ENCODE measurements at regions not wholly inside any gene's neighbourhood (a gene's known extent, or its start where the extent isn't known, plus 50 kb on each side); places are given as distances from the start of the nearest gene placed in this dataset.
"Not testable (repeated sequence)": the region's sequence is repeated elsewhere in the genome, so short reads cannot be mapped to it uniquely, and the experiment has no call there.

- Mint-ChIP-seq H3K27ac (ENCODE audit: unreplicated experiment) (no peak overlapping the region), H3K27me3 (ENCODE audit: low read depth) (no peaks in the 10 kb centered on the region), H3K4me3 (ENCODE audit: unreplicated experiment) (no peak overlapping the region), H3K4me1 (ENCODE audit: low read depth) (no peaks in the 10 kb centered on the region), H3K9me3 (ENCODE audit: low read depth) (no peaks in the 10 kb centered on the region), H3K36me3 (ENCODE audit: low read depth) (peaks cover 22% of the 10 kb centered on the region)
- DNase-seq (ENCODE audit: low spot score): no peak
- TF ChIP-seq CTCF (IDR thresholded peaks at IDR 0.05): no peak
These were observed 154.2 kb upstream of the KCTD7 start for GRCh38 chr7:66474441-66474840.

GRCh38 chr7:66476056-66476455 lies 152.6 kb upstream of the KCTD7 start:
- peaks cover 23% of the 10 kb centered on the region for H3K36me3 Mint-ChIP-seq (ENCODE audit: low read depth)
- H3K9me3 Mint-ChIP-seq (ENCODE audit: low read depth); DNase-seq (ENCODE audit: low spot score); H3K27me3 Mint-ChIP-seq (ENCODE audit: low read depth); H3K4me1 Mint-ChIP-seq (ENCODE audit: low read depth); H3K4me3 Mint-ChIP-seq (ENCODE audit: unreplicated experiment); H3K27ac Mint-ChIP-seq (ENCODE audit: unreplicated experiment): not testable (repeated sequence)

- H3K27ac Mint-ChIP-seq (ENCODE audit: unreplicated experiment); H3K4me3 Mint-ChIP-seq (ENCODE audit: unreplicated experiment); DNase-seq (ENCODE audit: low spot score); H3K27me3 Mint-ChIP-seq (ENCODE audit: low read depth); H3K4me1 Mint-ChIP-seq (ENCODE audit: low read depth); H3K9me3 Mint-ChIP-seq (ENCODE audit: low read depth): not testable (repeated sequence)
- H3K36me3 Mint-ChIP-seq (ENCODE audit: low read depth): peaks cover 23% of the 10 kb centered on the region
These were observed 150.8 kb upstream of the KCTD7 start for GRCh38 chr7:66477822-66478397.

GRCh38 chr7:66481229-66481628 lies 147.5 kb upstream of the KCTD7 start:
- H3K9me3 Mint-ChIP-seq (ENCODE audit: low read depth); H3K4me1 Mint-ChIP-seq (ENCODE audit: low read depth); H3K27ac Mint-ChIP-seq (ENCODE audit: unreplicated experiment); DNase-seq (ENCODE audit: low spot score); H3K27me3 Mint-ChIP-seq (ENCODE audit: low read depth); H3K4me3 Mint-ChIP-seq (ENCODE audit: unreplicated experiment): not testable (repeated sequence)
- H3K36me3 Mint-ChIP-seq (ENCODE audit: low read depth): peaks cover 23% of the 10 kb centered on the region

GRCh38 chr7:66489065-66489464 lies 139.6 kb upstream of the KCTD7 start:
- H3K4me1 Mint-ChIP-seq (ENCODE audit: low read depth): peaks cover 16% of the 10 kb centered on the region
- not testable (repeated sequence) for H3K36me3 Mint-ChIP-seq (ENCODE audit: low read depth); H3K4me3 Mint-ChIP-seq (ENCODE audit: unreplicated experiment); H3K27ac Mint-ChIP-seq (ENCODE audit: unreplicated experiment); H3K27me3 Mint-ChIP-seq (ENCODE audit: low read depth); DNase-seq (ENCODE audit: low spot score); H3K9me3 Mint-ChIP-seq (ENCODE audit: low read depth)

- H3K4me3 Mint-ChIP-seq (ENCODE audit: unreplicated experiment); H3K27me3 Mint-ChIP-seq (ENCODE audit: low read depth); H3K9me3 Mint-ChIP-seq (ENCODE audit: low read depth); H3K36me3 Mint-ChIP-seq (ENCODE audit: low read depth); DNase-seq (ENCODE audit: low spot score): not testable (repeated sequence)
- Mint-ChIP-seq H3K27ac (ENCODE audit: unreplicated experiment) (peak overlapping the region; percentile 59), H3K4me1 (ENCODE audit: low read depth) (peaks cover 16% of the 10 kb centered on the region)
These were observed 138.9 kb upstream of the KCTD7 start for GRCh38 chr7:66489741-66490140.

GRCh38 chr7:66490979-66491378 lies 137.7 kb upstream of the KCTD7 start:
- H3K27ac Mint-ChIP-seq (ENCODE audit: unreplicated experiment); H3K27me3 Mint-ChIP-seq (ENCODE audit: low read depth); H3K9me3 Mint-ChIP-seq (ENCODE audit: low read depth); DNase-seq (ENCODE audit: low spot score); H3K4me3 Mint-ChIP-seq (ENCODE audit: unreplicated experiment); H3K36me3 Mint-ChIP-seq (ENCODE audit: low read depth): not testable (repeated sequence)
- H3K4me1 Mint-ChIP-seq (ENCODE audit: low read depth): peaks cover 16% of the 10 kb centered on the region

- Mint-ChIP-seq H3K4me1 (ENCODE audit: low read depth) (peaks cover 16% of the 10 kb centered on the region), H3K4me3 (ENCODE audit: unreplicated experiment) (peak overlapping the region; percentile 88), H3K27ac (ENCODE audit: unreplicated experiment) (peak overlapping the region; percentile 23)
- not testable (repeated sequence) for H3K27me3 Mint-ChIP-seq (ENCODE audit: low read depth); H3K36me3 Mint-ChIP-seq (ENCODE audit: low read depth); H3K9me3 Mint-ChIP-seq (ENCODE audit: low read depth)
- DNase-seq (ENCODE audit: low spot score): peak; percentile 57
These were observed 136.3 kb upstream of the KCTD7 start for GRCh38 chr7:66492405-66492804.
